K562 (cell line): ENCODE measurements at regions not wholly inside any gene's neighbourhood (a gene's known extent, or its start where the extent isn't known, plus 50 kb on each side); places are given as distances from the start of the nearest gene placed in this dataset.
"Not testable (repeated sequence)": the region's sequence is repeated elsewhere in the genome, so short reads cannot be mapped to it uniquely, and the experiment has no call there.

Source experiments
- ATAC-seq: fragments of 200-7000 bp; cut with Tn5 transposase; 3 replicates; pipeline ENCODE4 v1.9.1; 2020; ENCODE audit warnings: moderate library complexity
- BruUV-seq: library from RNA; stranded (reverse); fragments of 400-500 nt; replicated peaks from 2 replicates; lab custom pipeline; 2021; lab: Mats Ljungman, UMichigan
- CTCF ChIA-PET: fragments of 300-600 bp; formaldehyde crosslinking; extraction: SDS; loops from one replicate; lab custom pipeline; 2021; ENCODE audit warnings: low intra/inter-chr PET ratio; lab: Yijun Ruan, JAX
- POLR2A ChIA-PET: fragments of 300-600, 350-650 bp; sonication (Branson Sonifier 250); formaldehyde crosslinking; extraction: SDS; loops from one replicate; lab custom pipeline; 2021; ENCODE audit warnings: antibody characterized with exemption, inconsistent platforms; lab: Yijun Ruan, JAX
- DNase-seq, 4 experiments: peaks; one replicate each; pipeline versions ENCODE4 v3.0.0 to v3.0.0-alpha.2; 2011 to 2018; ENCODE audit warnings: low spot score in 3 of 4, mixed read lengths in 3 of 4; ENCODE audit errors: extremely low read depth in 1 of 4
- FAIRE-seq: peaks from 2 replicates; lab custom pipeline; 2011; peaks lifted over from hg19 to GRCh38; lab: Jason Lieb, UNC
- H2AFZ ChIP-seq: 2 replicates; pipeline ENCODE4 v1.6.0; 2011; ENCODE audit warnings: low read depth, low read length, control low read depth, inconsistent platforms
- H3K27ac ChIP-seq: fragments of 200-600 bp; 3 replicates; pipeline ENCODE4 v1.8.0; 2011; ENCODE audit warnings: low read depth, mild to moderate bottlenecking, control low read depth, inconsistent platforms, low read length, moderate library complexity, mixed read lengths; ENCODE audit errors: extremely low read depth
- H3K27me3 ChIP-seq, 2 experiments: fragments of 300-600 bp in 1 of 2; 2 replicates in 1 of 2; 3 replicates in 1 of 2; pipeline versions ENCODE4 v1.6.0 to v1.8.0; 2011; ENCODE audit warnings: inconsistent platforms in 2 of 2, low read length in 2 of 2, mild to moderate bottlenecking in 1 of 2, mixed read lengths in 1 of 2, moderate library complexity in 1 of 2; ENCODE audit not compliant: control insufficient read depth in 2 of 2, insufficient read depth in 2 of 2
- H3K36me3 ChIP-seq: fragments of 300-600 bp; 3 replicates; pipeline ENCODE4 v1.8.0; 2011; ENCODE audit warnings: mild to moderate bottlenecking, low read length, inconsistent platforms; ENCODE audit not compliant: control insufficient read depth, insufficient read depth
- H3K4me1 ChIP-seq, 2 experiments: fragments of 200-600 bp in 1 of 2; replicated peaks in 1 of 2; 2 replicates in 1 of 2; 3 replicates in 1 of 2; pipeline versions ENCODE4 v1.5.1 to v1.8.0; 2011; ENCODE audit warnings: inconsistent platforms in 2 of 2, low read length in 2 of 2, mild to moderate bottlenecking in 1 of 2, mixed read lengths in 1 of 2, moderate library complexity in 1 of 2; ENCODE audit not compliant: control insufficient read depth in 2 of 2, insufficient read depth in 2 of 2
- H3K4me2 ChIP-seq: 2 replicates; pipeline ENCODE4 v1.6.1; 2011; ENCODE audit warnings: low read length, control low read depth, inconsistent platforms, mixed read lengths; ENCODE audit not compliant: insufficient read depth
- H3K4me3 ChIP-seq: fragments of 200-600 bp; sonication (generic), shearing (Covaris generic); 2 replicates; pipeline ENCODE4 v1.5.1; 2016; ENCODE audit warnings: control low read depth, inconsistent platforms
- H3K79me2 ChIP-seq: fragments of 200-600 bp; 3 replicates; pipeline ENCODE4 v1.8.0; 2011; ENCODE audit warnings: low read length, inconsistent platforms; ENCODE audit not compliant: control insufficient read depth, insufficient read depth
- H3K9ac ChIP-seq, 2 experiments: 2 replicates each; pipeline versions ENCODE4 v1.6.0 to v1.6.1; 2011; ENCODE audit warnings: low read depth in 2 of 2, low read length in 2 of 2, control low read depth in 1 of 2, inconsistent platforms in 1 of 2, mild to moderate bottlenecking in 1 of 2, mixed read lengths in 1 of 2; ENCODE audit not compliant: insufficient read depth in 1 of 2
- H3K9me1 ChIP-seq: one replicate; pipeline ENCODE4 v1.6.0; 2011; ENCODE audit warnings: inconsistent platforms, mild to moderate bottlenecking, low read length, moderate library complexity; ENCODE audit not compliant: control insufficient read depth, insufficient read depth
- H3K9me3 ChIP-seq: replicated peaks from 2 replicates; pipeline ENCODE4 v1.5.1; 2011; ENCODE audit warnings: low read depth, low read length, inconsistent platforms; ENCODE audit not compliant: control insufficient read depth, insufficient read depth
- H4K20me1 ChIP-seq: replicated peaks from 2 replicates; pipeline ENCODE4 v1.6.1; 2011; ENCODE audit warnings: low read length, inconsistent platforms, mixed read lengths; ENCODE audit not compliant: control insufficient read depth, insufficient read depth
- SIN3B ChIP-seq: fragments of 450-650 bp; IDR thresholded peaks from 2 replicates; pipeline ENCODE4 v1.6.1; 2017; ENCODE audit warnings: low read depth, mild to moderate bottlenecking, moderate library complexity
- SP1 ChIP-seq: sonication (generic); formaldehyde crosslinking; IDR thresholded peaks from 2 replicates; pipeline ENCODE4 v1.8.1; 2022; ENCODE audit warnings: mild to moderate bottlenecking, missing genetic modification reagents
- WGBS: fragments of 100-300 bp; shearing (Covaris generic); methylation state at CpG from one replicate; pipeline ENCODE4 v1.1.6; 2016; ENCODE audit warnings: low coverage, mixed read lengths; ENCODE audit not compliant: insufficient coverage; ENCODE audit errors: missing lambda C conversion rate; 5-methylcytosine and 5-hydroxymethylcytosine counted together
- in situ Hi-C: fragments of 300-500 bp; cut with MboI; formaldehyde crosslinking; loops from 4 replicates; pipeline ENCODE4 v1.15.0; 2018; ENCODE audit warnings: inconsistent platforms, mixed read lengths
- intact Hi-C: fragments of 100-400 bp; cut with micrococcal nuclease; formaldehyde crosslinking; loops from 2 replicates; pipeline ENCODE4 v1.14.2; 2022

DNA sequence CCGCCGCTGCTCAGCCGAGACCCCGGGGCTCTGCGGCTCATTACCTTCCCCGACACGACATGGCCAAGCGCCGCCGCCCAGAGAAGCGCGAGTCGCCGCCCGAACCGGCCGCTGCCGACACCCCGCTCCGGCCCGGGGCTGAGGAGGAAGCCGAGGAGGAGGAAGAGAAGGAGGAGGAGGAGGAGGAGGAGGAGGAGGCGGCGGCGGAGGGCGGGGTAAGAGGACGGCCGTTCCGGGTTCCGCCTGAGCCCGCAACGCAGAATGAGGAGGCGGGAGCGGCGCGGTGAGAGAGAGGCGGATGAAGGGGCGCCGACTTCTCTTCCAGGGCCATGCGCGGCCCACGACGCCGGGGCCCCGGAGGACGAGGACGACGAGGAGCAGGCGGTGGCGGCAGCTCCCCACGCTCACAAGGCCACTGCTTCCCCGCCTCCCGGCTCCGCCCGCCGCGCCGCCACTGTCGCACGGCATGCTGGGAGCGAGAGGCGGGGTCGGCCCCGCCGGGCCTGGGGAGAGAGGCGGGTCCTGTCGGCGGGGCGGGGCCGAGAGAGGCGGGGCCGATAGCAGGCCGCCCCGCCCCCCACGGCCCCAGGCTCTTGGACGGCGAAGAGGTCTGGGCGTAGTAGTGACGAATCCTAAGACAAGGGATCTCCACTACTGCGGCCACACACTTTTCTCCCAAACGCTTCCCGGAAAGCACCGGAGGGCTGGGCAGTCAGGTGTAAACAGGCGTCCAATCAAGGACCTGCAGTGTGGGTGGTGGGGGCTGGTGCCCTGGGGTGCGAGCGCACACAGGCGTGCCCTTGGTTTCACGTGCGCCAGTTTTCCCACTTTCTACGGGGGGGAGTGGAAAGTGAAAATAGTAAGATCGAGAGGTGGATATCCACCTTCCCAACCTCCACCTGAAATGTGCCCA is 67.9 kb upstream of the SPN start (continued):
- peak; percentile 67 for TF ChIP-seq SP1 (CRISPR knock-in tag)
- TF ChIP-seq SIN3B: peak; percentile 25; the same call in 1 of the 2 replicates

DNA sequence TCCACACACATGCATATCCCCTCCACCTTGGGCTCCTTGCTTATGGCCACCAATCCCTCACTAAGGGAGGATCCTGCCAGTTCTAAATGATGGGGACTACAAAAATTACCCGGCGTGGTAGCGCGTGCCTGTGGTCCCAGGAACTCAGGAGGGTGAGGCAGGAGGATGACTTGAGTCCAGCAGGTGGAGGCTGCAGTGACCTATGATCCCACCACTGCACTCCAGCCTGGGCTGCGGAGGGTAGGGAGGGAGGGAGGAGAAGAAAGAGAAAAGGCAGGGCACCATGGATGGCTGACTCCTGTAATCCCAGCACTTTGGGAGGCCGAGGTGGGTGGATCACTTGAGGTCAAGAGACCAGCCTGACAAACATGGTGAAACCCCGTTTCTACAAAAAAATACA is 66.0 kb upstream of the SPN start:
- H3K36me3 ChIP-seq, FAIRE-seq, in situ Hi-C loops, H3K9me1 ChIP-seq, H3K4me3 ChIP-seq, ATAC-seq, DNase-seq, BruUV-seq, H3K9ac ChIP-seq, H4K20me1 ChIP-seq, H3K9me3 ChIP-seq, H3K27me3 ChIP-seq, POLR2A ChIA-PET, intact Hi-C loops, H2AFZ ChIP-seq, H3K4me2 ChIP-seq, H3K27ac ChIP-seq, CTCF ChIA-PET: not testable (repeated sequence)
- 88% methylated on average over 6 of the region's 7 CpGs for WGBS
- H3K4me1 ChIP-seq: peaks cover 2 to 27% of the 10 kb centered on the region in 2 experiments; a peak in 3 of 5 replicates
- peaks cover 74% of the 10 kb centered on the region for H3K79me2 ChIP-seq
